ENCODE measurements at regions not wholly inside any gene's neighbourhood (a gene's known extent, or its start where the extent isn't known, plus 50 kb on each side); places are given as distances from the start of the nearest gene placed in this dataset.

GRCh38 chr6:154578004-154578559, 67.6 kb upstream of the CNKSR3 start:
- no peak for TF ChIP-seq CTCF (IDR thresholded peaks at IDR 0.05; ENCODE audit: control insufficient read depth, extremely low read depth, insufficient read depth)
- DNase-seq (ENCODE audit: low read depth), result no peak

GRCh38 chr6:154579046-154579445, 68.6 kb upstream of the CNKSR3 start:
- H3K4me3 ChIP-seq (ENCODE audit: low read depth, low read length), result no peak overlapping the region
- no peak for DNase-seq (ENCODE audit: low read depth)
- TF ChIP-seq CTCF (IDR thresholded peaks at IDR 0.05; ENCODE audit: control insufficient read depth, extremely low read depth, insufficient read depth), result no peak

More at GRCh38 chr6:154578004-154578559, 67.6 kb upstream of the CNKSR3 start:
- no peak overlapping the region for H3K4me3 ChIP-seq (ENCODE audit: low read depth, low read length)

- no peak for DNase-seq (ENCODE audit: low read depth)
- H3K4me3 ChIP-seq (ENCODE audit: low read depth, low read length), result no peak overlapping the region
- no peak for TF ChIP-seq CTCF (IDR thresholded peaks at IDR 0.05; ENCODE audit: control insufficient read depth, extremely low read depth, insufficient read depth)
Measured at GRCh38 chr6:154579485-154579884, 69.0 kb upstream of the CNKSR3 start.

- H3K4me3 ChIP-seq (ENCODE audit: low read depth, low read length), result no peak overlapping the region
- DNase-seq (ENCODE audit: low read depth), result no peak
- TF ChIP-seq CTCF (IDR thresholded peaks at IDR 0.05; ENCODE audit: control insufficient read depth, extremely low read depth, insufficient read depth), result no peak
Measured at GRCh38 chr6:154580397-154581135, 70.1 kb upstream of the CNKSR3 start.

- no peak overlapping the region for H3K4me3 ChIP-seq (ENCODE audit: low read depth, low read length)
- TF ChIP-seq CTCF (IDR thresholded peaks at IDR 0.05; ENCODE audit: control insufficient read depth, extremely low read depth, insufficient read depth), result no peak
- no peak for DNase-seq (ENCODE audit: low read depth)
Measured at GRCh38 chr6:154582696-154583095, 72.2 kb upstream of the CNKSR3 start.

GRCh38 chr6:154583546-154584188, 73.2 kb upstream of the CNKSR3 start:
- no peak for DNase-seq (ENCODE audit: low read depth)
- no peak for TF ChIP-seq CTCF (IDR thresholded peaks at IDR 0.05; ENCODE audit: control insufficient read depth, extremely low read depth, insufficient read depth)
- H3K4me3 ChIP-seq (ENCODE audit: low read depth, low read length), result no peak overlapping the region

Data from LNCaP clone FGC (cell line).